Gastroesophageal sphincter (tissue), 4 donors: ENCODE measurements at regions not wholly inside any gene's neighbourhood (a gene's known extent, or its start where the extent isn't known, plus 50 kb on each side); places are given as distances from the start of the nearest gene placed in this dataset.

ENCODE experiments used
- ATAC-seq: fragments of 150-250 bp; one replicate; pipeline ENCODE4 v1.9.1; 2016; ENCODE audit warnings: mild to moderate bottlenecking, moderate library complexity
- H3K27ac ChIP-seq, 4 donors: fragments of 200-600 bp; sonication (generic) in 3 of 4; 1 replicate in 3 of 4; 2 replicates in 1 of 4; pipeline ENCODE4 v1.5.1; 2016 to 2019
- H3K27me3 ChIP-seq: fragments of 200-600 bp; sonication (generic); one replicate; pipeline ENCODE4 v1.5.1; 2019
- H3K36me3 ChIP-seq, 2 donors: fragments of 200-600 bp; sonication (generic); one replicate each; pipeline ENCODE4 v1.5.1; 2019; ENCODE audit warnings: control low read depth in 1 of 2
- H3K4me1 ChIP-seq, 3 donors: fragments of 200-600 bp; sonication (generic); 1 replicate in 2 of 3; 2 replicates in 1 of 3; pipeline ENCODE4 v1.5.1; 2016 to 2019; ENCODE audit warnings: control low read depth in 2 of 3
- H3K4me3 ChIP-seq, 2 donors: fragments of 200-600 bp; sonication (generic); one replicate each; pipeline ENCODE4 v1.5.1; 2019; ENCODE audit warnings: mild to moderate bottlenecking in 1 of 2, moderate library complexity in 1 of 2
- H3K9me3 ChIP-seq, 3 donors: fragments of 200-600 bp; sonication (generic); one replicate each; pipeline ENCODE4 v1.5.1; 2017 to 2019; ENCODE audit warnings: control low read depth in 2 of 3
- CTCF ChIP-seq, 4 experiments: fragments of 200-600 bp in 2 of 4; fragments of 450-650 bp in 2 of 4; sonication (generic) in 1 of 4; IDR thresholded peaks; one replicate each; pipeline ENCODE4 v1.5.1; 2017 to 2019; ENCODE audit warnings: antibody characterized with exemption in 4 of 4, mild to moderate bottlenecking in 2 of 4, moderate library complexity in 2 of 4
- EP300 ChIP-seq: sonication (generic); formaldehyde crosslinking; IDR thresholded peaks from one replicate; pipeline ENCODE4 v1.6.1; 2017; ENCODE audit warnings: antibody characterized with exemption, mild to moderate bottlenecking
- POLR2A ChIP-seq, 2 donors: fragments of 450-650 bp; IDR thresholded peaks; one replicate each; pipeline ENCODE4 v1.6.1; 2017; ENCODE audit warnings: antibody characterized with exemption in 2 of 2, mild to moderate bottlenecking in 2 of 2, moderate library complexity in 1 of 2
- POLR2AphosphoS5 ChIP-seq: sonication (generic); formaldehyde crosslinking; IDR thresholded peaks from one replicate; pipeline ENCODE4 v1.6.1; 2017; ENCODE audit warnings: antibody characterized with exemption
- WGBS, 2 donors: methylation state at CpG; one replicate each; pipeline ENCODE4 v1.1.5; 2018; ENCODE audit warnings: low coverage in 1 of 2; 5-methylcytosine and 5-hydroxymethylcytosine counted together

GRCh38 chr6:156715839-156716238 is 61.3 kb upstream of the ARID1B start:
- Histone ChIP-seq H3K27ac (no peak overlapping the region), H3K4me1 (peaks cover 0 to 27% (median 11%) of the 10 kb centered on the region in 3 donors), H3K4me3 (no peak overlapping the region), H3K27me3 (no peaks in the 10 kb centered on the region), H3K36me3 (no peaks in the 10 kb centered on the region), H3K9me3 (no peaks in the 10 kb centered on the region)
- TF ChIP-seq CTCF (IDR thresholded peaks at IDR 0.05), result no peak
- no peak for TF ChIP-seq POLR2AphosphoS5
- no peak for TF ChIP-seq EP300
- TF ChIP-seq POLR2A (IDR thresholded peaks at IDR 0.05), result no peak
- 80 to 84% methylated on average over 3 to 5 of the region's 5 CpGs for WGBS, 2 donors
- ATAC-seq, result no peak

- no peaks in the 10 kb centered on the region for H3K9me3 ChIP-seq
- H3K4me3 ChIP-seq, result no peak overlapping the region
- TF ChIP-seq POLR2A (IDR thresholded peaks at IDR 0.05) (no peak), POLR2AphosphoS5 (no peak), EP300 (no peak), CTCF (IDR thresholded peaks at IDR 0.05) (no peak)
- no peak for ATAC-seq
- peaks cover 0 to 4% (median 0%) of the 10 kb centered on the region in 3 donors for H3K4me1 ChIP-seq
- WGBS, 2 donors, result 56 to 77% methylated on average over 1 to 5 of the region's 5 CpGs
- no peaks in the 10 kb centered on the region for H3K36me3 ChIP-seq
- no peak overlapping the region for H3K27ac ChIP-seq
- H3K27me3 ChIP-seq, result no peaks in the 10 kb centered on the region
Measured at GRCh38 chr6:156713548-156713947, 63.6 kb upstream of the ARID1B start.

- WGBS, 2 donors, result 65 to 67% methylated on average over 4 of the region's 4 CpGs
- Histone ChIP-seq H3K36me3 (no peaks in the 10 kb centered on the region), H3K4me3 (no peak overlapping the region), H3K27me3 (peaks cover 4% of the 10 kb centered on the region), H3K4me1 (no peaks in the 10 kb centered on the region), H3K9me3 (no peaks in the 10 kb centered on the region), H3K27ac (no peak overlapping the region)
- no peak for ATAC-seq
- TF ChIP-seq POLR2AphosphoS5, result no peak
- TF ChIP-seq POLR2A (IDR thresholded peaks at IDR 0.05), result no peak
- TF ChIP-seq EP300, result no peak
- no peak for TF ChIP-seq CTCF (IDR thresholded peaks at IDR 0.05)
Measured at GRCh38 chr6:156710479-156710878, 66.7 kb upstream of the ARID1B start.

- WGBS, 2 donors, result 73 to 82% methylated on average over 3 of the region's 3 CpGs
- Histone ChIP-seq H3K4me1 (no peaks in the 10 kb centered on the region), H3K36me3 (no peaks in the 10 kb centered on the region), H3K4me3 (no peak overlapping the region), H3K27me3 (peaks cover 4% of the 10 kb centered on the region), H3K27ac (no peak overlapping the region), H3K9me3 (no peaks in the 10 kb centered on the region)
- no peak for ATAC-seq
- TF ChIP-seq POLR2A (IDR thresholded peaks at IDR 0.05), result no peak
- no peak for TF ChIP-seq CTCF (IDR thresholded peaks at IDR 0.05)
- TF ChIP-seq POLR2AphosphoS5, result no peak
- no peak for TF ChIP-seq EP300
Measured at GRCh38 chr6:156707818-156708217, 69.4 kb upstream of the ARID1B start.

- no peaks in the 10 kb centered on the region for H3K36me3 ChIP-seq
- H3K27me3 ChIP-seq, result peaks cover 4% of the 10 kb centered on the region
- TF ChIP-seq POLR2AphosphoS5 (no peak), EP300 (no peak), CTCF (IDR thresholded peaks at IDR 0.05) (no peak), POLR2A (IDR thresholded peaks at IDR 0.05) (no peak)
- no peak overlapping the region for H3K4me3 ChIP-seq
- H3K27ac ChIP-seq, result no peak overlapping the region
- no peaks in the 10 kb centered on the region for H3K9me3 ChIP-seq
- ATAC-seq, result no peak
- 54 to 57% methylated on average over 6 of the region's 6 CpGs for WGBS, 2 donors
- no peaks in the 10 kb centered on the region for H3K4me1 ChIP-seq
Measured at GRCh38 chr6:156703719-156704118, 73.5 kb upstream of the ARID1B start.
